NCI-H510A treated with DMSO at 0.1 percent for 48 hours (cell line): ENCODE measurements at regions not wholly inside any gene's neighbourhood (a gene's known extent, or its start where the extent isn't known, plus 50 kb on each side); places are given as distances from the start of the nearest gene placed in this dataset.
"Not testable (repeated sequence)": the region's sequence is repeated elsewhere in the genome, so short reads cannot be mapped to it uniquely, and the experiment has no call there.

Experiments
- DNase-seq: peaks from one replicate; lab custom pipeline; 2025; lab: John Stamatoyannopoulos, UW

GRCh38 chr2:120498576-120499394 is 152.8 kb downstream of the INHBB start:
- no peak for DNase-seq

GRCh38 chr2:120499784-120500495 is 154.0 kb downstream of the INHBB start:
- DNase-seq, result no peak

- no peak for DNase-seq
These were observed 155.7 kb downstream of the INHBB start for GRCh38 chr2:120501591-120501990.

GRCh38 chr2:120502357-120502756 is 156.4 kb downstream of the INHBB start:
- no peak for DNase-seq

GRCh38 chr2:120502761-120503160 is 156.8 kb downstream of the INHBB start:
- no peak for DNase-seq

- DNase-seq, result no peak
These were observed 157.4 kb downstream of the INHBB start for GRCh38 chr2:120503206-120503792.

- peak; percentile 56 for DNase-seq
These were observed 158.0 kb downstream of the INHBB start for GRCh38 chr2:120503793-120504571.

- no peak for DNase-seq
These were observed 159.2 kb downstream of the INHBB start for GRCh38 chr2:120504936-120505705.

GRCh38 chr2:120508567-120509041 is 162.7 kb downstream of the INHBB start:
- DNase-seq, result no peak

- DNase-seq, result no peak
These were observed 163.4 kb downstream of the INHBB start for GRCh38 chr2:120509213-120509815.

GRCh38 chr2:120509991-120510735 is 164.2 kb downstream of the INHBB start:
- no peak for DNase-seq

GRCh38 chr2:120510751-120511395 is 164.9 kb downstream of the INHBB start:
- no peak for DNase-seq

GRCh38 chr2:120511536-120511935 is 165.6 kb downstream of the INHBB start:
- no peak for DNase-seq

- no peak for DNase-seq
These were observed 166.2 kb downstream of the INHBB start for GRCh38 chr2:120511947-120512710.

GRCh38 chr2:120513776-120514357 is 167.9 kb downstream of the INHBB start:
- DNase-seq, result no peak

- peak; percentile 33 for DNase-seq
These were observed 168.6 kb downstream of the INHBB start for GRCh38 chr2:120514521-120514920.

GRCh38 chr2:120515066-120515758 is 169.3 kb downstream of the INHBB start:
- DNase-seq, result not testable (repeated sequence)
